Neural progenitor cell (in vitro differentiated cells): ENCODE measurements at regions not wholly inside any gene's neighbourhood (a gene's known extent, or its start where the extent isn't known, plus 50 kb on each side); places are given as distances from the start of the nearest gene placed in this dataset.

Experiments
- EZH2 ChIP-seq: fragments of 200-600 bp; sonication (generic); IDR thresholded peaks from 2 replicates; pipeline ENCODE4 v1.6.1; 2017; ENCODE audit warnings: antibody characterized with exemption, mild to moderate bottlenecking, moderate library complexity
- EZH2phosphoT487 ChIP-seq: fragments of 200-600 bp; sonication (generic); IDR thresholded peaks from 2 replicates; pipeline ENCODE4 v1.6.1; 2017; ENCODE audit warnings: antibody characterized with exemption
- TF ChIP-seq, protein P1 (sequence below): fragments of 200-600 bp; sonication (generic); IDR thresholded peaks from 2 replicates; pipeline ENCODE4 v1.5.1; 2017; ENCODE audit warnings: antibody characterized with exemption, mild to moderate bottlenecking

DNA sequence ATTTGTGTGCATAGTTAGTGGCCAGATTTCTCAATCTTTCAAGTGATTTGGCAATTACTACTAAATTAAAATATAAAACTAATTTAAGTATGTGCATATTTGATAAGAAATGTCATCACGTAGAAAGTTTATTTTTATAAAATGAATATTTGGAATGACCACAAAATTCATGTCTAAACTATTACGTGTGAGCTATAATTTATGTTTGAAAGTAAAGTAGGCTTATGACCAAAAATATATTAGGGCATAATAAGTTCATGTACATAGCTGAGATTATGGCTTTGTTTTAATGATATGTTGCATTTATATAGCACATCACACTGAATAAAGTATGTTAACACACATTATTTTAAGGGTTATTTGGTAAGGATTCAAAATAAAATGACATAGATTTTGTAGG is 1532.6 kb downstream of the C4orf33 start:
- TF ChIP-seq, protein P1, sequence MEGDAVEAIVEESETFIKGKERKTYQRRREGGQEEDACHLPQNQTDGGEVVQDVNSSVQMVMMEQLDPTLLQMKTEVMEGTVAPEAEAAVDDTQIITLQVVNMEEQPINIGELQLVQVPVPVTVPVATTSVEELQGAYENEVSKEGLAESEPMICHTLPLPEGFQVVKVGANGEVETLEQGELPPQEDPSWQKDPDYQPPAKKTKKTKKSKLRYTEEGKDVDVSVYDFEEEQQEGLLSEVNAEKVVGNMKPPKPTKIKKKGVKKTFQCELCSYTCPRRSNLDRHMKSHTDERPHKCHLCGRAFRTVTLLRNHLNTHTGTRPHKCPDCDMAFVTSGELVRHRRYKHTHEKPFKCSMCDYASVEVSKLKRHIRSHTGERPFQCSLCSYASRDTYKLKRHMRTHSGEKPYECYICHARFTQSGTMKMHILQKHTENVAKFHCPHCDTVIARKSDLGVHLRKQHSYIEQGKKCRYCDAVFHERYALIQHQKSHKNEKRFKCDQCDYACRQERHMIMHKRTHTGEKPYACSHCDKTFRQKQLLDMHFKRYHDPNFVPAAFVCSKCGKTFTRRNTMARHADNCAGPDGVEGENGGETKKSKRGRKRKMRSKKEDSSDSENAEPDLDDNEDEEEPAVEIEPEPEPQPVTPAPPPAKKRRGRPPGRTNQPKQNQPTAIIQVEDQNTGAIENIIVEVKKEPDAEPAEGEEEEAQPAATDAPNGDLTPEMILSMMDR: no peak
- no peak for TF ChIP-seq EZH2
- TF ChIP-seq EZH2phosphoT487: no peak
